Smooth muscle cell (in vitro differentiated cells): ENCODE measurements at regions not wholly inside any gene's neighbourhood (a gene's known extent, or its start where the extent isn't known, plus 50 kb on each side); places are given as distances from the start of the nearest gene placed in this dataset.

ENCODE experiments used
- DNase-seq: peaks from one replicate; lab custom pipeline; 2025; ENCODE audit not compliant: unreplicated experiment; lab: John Stamatoyannopoulos, UW
- H2AFZ ChIP-seq: fragments of 200-600 bp; sonication (generic); 2 replicates; pipeline ENCODE4 v1.6.0; 2016; ENCODE audit warnings: antibody characterized with exemption, low read depth, mild to moderate bottlenecking
- H3F3A ChIP-seq: fragments of 200-600 bp; sonication (generic); 2 replicates; pipeline ENCODE4 v1.6.0; 2017; ENCODE audit warnings: antibody characterized with exemption, low read depth
- H3K27ac ChIP-seq: fragments of 200-600 bp; sonication (generic); 2 replicates; pipeline ENCODE4 v1.5.1; 2016; ENCODE audit warnings: low read depth, mild to moderate bottlenecking
- H3K27me3 ChIP-seq: fragments of 200-600 bp; sonication (generic); 2 replicates; pipeline ENCODE4 v1.6.1; 2016; ENCODE audit warnings: low read depth, mild to moderate bottlenecking
- H3K36me3 ChIP-seq: fragments of 200-600 bp; sonication (generic); 2 replicates; pipeline ENCODE4 v1.5.1; 2016; ENCODE audit warnings: low read depth
- H3K4me1 ChIP-seq: fragments of 200-600 bp; sonication (generic); 2 replicates; pipeline ENCODE4 v1.5.1; 2016; ENCODE audit warnings: low read depth
- H3K4me2 ChIP-seq: fragments of 200-600 bp; sonication (generic); 2 replicates; pipeline ENCODE4 v1.6.0; 2016; ENCODE audit warnings: mild to moderate bottlenecking
- H3K4me3 ChIP-seq: fragments of 200-600 bp; sonication (generic); 2 replicates; pipeline ENCODE4 v1.5.1; 2016; ENCODE audit warnings: mild to moderate bottlenecking
- H3K79me2 ChIP-seq: fragments of 200-600 bp; sonication (generic); 2 replicates; pipeline ENCODE4 v1.6.0; 2016; ENCODE audit warnings: low read depth, mild to moderate bottlenecking
- H3K9ac ChIP-seq: fragments of 200-600 bp; sonication (generic); 2 replicates; pipeline ENCODE4 v1.6.0; 2016; ENCODE audit warnings: low read depth
- H3K9me3 ChIP-seq: fragments of 200-600 bp; sonication (generic); replicated peaks from 2 replicates; pipeline ENCODE4 v1.5.1; 2016; ENCODE audit warnings: low read depth
- H4K20me1 ChIP-seq: fragments of 200-600 bp; sonication (generic); 2 replicates; pipeline ENCODE4 v1.6.0; 2016; ENCODE audit warnings: low read depth
- WGBS: methylation state at CpG from one replicate; pipeline ENCODE4 v1.1.7; 2016; ENCODE audit warnings: low lambda C conversion rate; 5-methylcytosine and 5-hydroxymethylcytosine counted together
- TF ChIP-seq, protein P1 (sequence below): fragments of 200-600 bp; sonication (generic); IDR thresholded peaks from 2 replicates; pipeline ENCODE4 v1.5.1; 2017; ENCODE audit warnings: borderline replicate concordance, mild to moderate bottlenecking, antibody characterized with exemption; ENCODE audit not compliant: insufficient read depth, poor library complexity, severe bottlenecking

- TF ChIP-seq, protein P1, sequence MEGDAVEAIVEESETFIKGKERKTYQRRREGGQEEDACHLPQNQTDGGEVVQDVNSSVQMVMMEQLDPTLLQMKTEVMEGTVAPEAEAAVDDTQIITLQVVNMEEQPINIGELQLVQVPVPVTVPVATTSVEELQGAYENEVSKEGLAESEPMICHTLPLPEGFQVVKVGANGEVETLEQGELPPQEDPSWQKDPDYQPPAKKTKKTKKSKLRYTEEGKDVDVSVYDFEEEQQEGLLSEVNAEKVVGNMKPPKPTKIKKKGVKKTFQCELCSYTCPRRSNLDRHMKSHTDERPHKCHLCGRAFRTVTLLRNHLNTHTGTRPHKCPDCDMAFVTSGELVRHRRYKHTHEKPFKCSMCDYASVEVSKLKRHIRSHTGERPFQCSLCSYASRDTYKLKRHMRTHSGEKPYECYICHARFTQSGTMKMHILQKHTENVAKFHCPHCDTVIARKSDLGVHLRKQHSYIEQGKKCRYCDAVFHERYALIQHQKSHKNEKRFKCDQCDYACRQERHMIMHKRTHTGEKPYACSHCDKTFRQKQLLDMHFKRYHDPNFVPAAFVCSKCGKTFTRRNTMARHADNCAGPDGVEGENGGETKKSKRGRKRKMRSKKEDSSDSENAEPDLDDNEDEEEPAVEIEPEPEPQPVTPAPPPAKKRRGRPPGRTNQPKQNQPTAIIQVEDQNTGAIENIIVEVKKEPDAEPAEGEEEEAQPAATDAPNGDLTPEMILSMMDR, result no peak
- H2AFZ ChIP-seq, result no peak overlapping the region
- H3K9me3 ChIP-seq, result no peaks in the 10 kb centered on the region
- 69% methylated on average over 6 of the region's 6 CpGs for WGBS
- H3K4me3 ChIP-seq, result no peak overlapping the region
- H3F3A ChIP-seq, result no peaks in the 10 kb centered on the region
- H4K20me1 ChIP-seq, result no peaks in the 10 kb centered on the region
- H3K36me3 ChIP-seq, result no peaks in the 10 kb centered on the region
- no peaks in the 10 kb centered on the region for H3K4me1 ChIP-seq
- H3K27me3 ChIP-seq, result no peaks in the 10 kb centered on the region
- no peak overlapping the region for H3K27ac ChIP-seq
- no peak overlapping the region for H3K9ac ChIP-seq
- no peaks in the 10 kb centered on the region for H3K79me2 ChIP-seq
- no peak for DNase-seq
- no peak overlapping the region for H3K4me2 ChIP-seq
Measured at GRCh38 chr1:221274373-221274772, 395.1 kb downstream of the HLX start.

DNA sequence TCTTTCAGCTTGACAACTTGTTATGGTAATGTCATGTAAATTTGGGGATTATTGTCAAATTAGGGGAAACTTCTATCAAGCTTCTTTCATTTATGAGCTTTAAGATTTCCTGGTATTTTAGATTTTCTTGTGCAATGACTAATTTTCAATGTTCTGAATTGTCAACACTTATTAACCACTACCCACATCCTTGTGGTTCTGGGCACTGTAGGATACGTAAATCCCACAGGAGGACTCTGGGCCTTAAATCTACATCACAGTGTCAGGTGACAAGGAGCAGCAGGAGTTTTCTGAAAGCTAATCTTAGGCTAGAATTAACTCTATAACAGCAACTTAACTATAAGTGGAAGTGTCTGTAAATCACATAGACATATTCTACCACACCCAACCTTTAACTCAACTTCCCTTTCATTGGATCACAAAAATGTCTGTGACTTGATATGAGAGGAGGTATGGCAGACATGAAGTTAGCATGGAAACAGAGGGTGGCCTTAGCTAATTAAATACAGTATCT is 397.7 kb downstream of the HLX start:
- TF ChIP-seq, protein P1, result no peak
- Histone ChIP-seq H3K27ac (no peak overlapping the region), H3K79me2 (no peaks in the 10 kb centered on the region), H3K27me3 (no peaks in the 10 kb centered on the region), H4K20me1 (no peaks in the 10 kb centered on the region), H2AFZ (no peak overlapping the region), H3K4me2 (no peak overlapping the region), H3K9ac (no peak overlapping the region), H3K36me3 (no peaks in the 10 kb centered on the region), H3F3A (no peaks in the 10 kb centered on the region), H3K4me1 (no peaks in the 10 kb centered on the region), H3K4me3 (no peak overlapping the region), H3K9me3 (no peaks in the 10 kb centered on the region)
- 23% methylated on average over 1 of the region's 1 CpG for WGBS
- DNase-seq, result no peak

- peaks cover 9% of the 10 kb centered on the region for H3F3A ChIP-seq
- no peak overlapping the region for H3K4me3 ChIP-seq
- no peaks in the 10 kb centered on the region for H3K27me3 ChIP-seq
- no peak overlapping the region for H2AFZ ChIP-seq
- no peaks in the 10 kb centered on the region for H3K79me2 ChIP-seq
- H3K27ac ChIP-seq, result no peak overlapping the region
- no peak overlapping the region for H3K4me2 ChIP-seq
- TF ChIP-seq, protein P1, result no peak
- no peaks in the 10 kb centered on the region for H3K36me3 ChIP-seq
- H3K9ac ChIP-seq, result no peak overlapping the region
- no peaks in the 10 kb centered on the region for H4K20me1 ChIP-seq
- H3K4me1 ChIP-seq, result peaks cover 3% of the 10 kb centered on the region
- no peaks in the 10 kb centered on the region for H3K9me3 ChIP-seq
- no peak for DNase-seq
Measured at GRCh38 chr1:221279146-221279545, 399.9 kb downstream of the HLX start.

DNA sequence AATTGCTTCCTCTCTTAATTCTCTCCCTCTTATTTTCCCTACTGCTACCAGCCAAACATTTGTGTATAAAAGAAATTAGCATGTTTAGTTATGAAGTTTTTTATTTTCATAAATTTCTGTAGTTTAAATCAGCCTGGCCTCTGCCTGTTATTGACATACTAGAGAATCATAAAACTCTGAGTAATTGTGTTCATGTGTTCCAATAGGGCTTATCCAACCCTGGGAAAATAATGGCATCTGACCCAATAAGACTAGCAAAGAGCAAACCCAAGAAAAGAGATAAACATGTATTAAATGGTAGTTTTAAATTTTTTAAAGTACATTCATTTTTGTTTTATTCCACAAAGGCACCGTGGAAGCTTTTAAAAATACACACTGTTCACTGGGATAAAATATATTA is 404.3 kb downstream of the HLX start:
- H3K4me3 ChIP-seq, result no peak overlapping the region
- WGBS, result 83% methylated on average over 1 of the region's 1 CpG
- H3F3A ChIP-seq, result peaks cover 9% of the 10 kb centered on the region
- H3K9me3 ChIP-seq, result no peaks in the 10 kb centered on the region
- peak overlapping the region; percentile 75 for H3K27ac ChIP-seq
- H3K4me2 ChIP-seq, result peak overlapping the region; percentile 60
- H3K9ac ChIP-seq, result no peak overlapping the region
- H3K36me3 ChIP-seq, result no peaks in the 10 kb centered on the region
- H3K27me3 ChIP-seq, result no peaks in the 10 kb centered on the region
- no peak overlapping the region for H2AFZ ChIP-seq
- DNase-seq, result no peak
- peaks cover 18% of the 10 kb centered on the region for H3K4me1 ChIP-seq
- no peaks in the 10 kb centered on the region for H4K20me1 ChIP-seq
- TF ChIP-seq, protein P1, result no peak
- no peaks in the 10 kb centered on the region for H3K79me2 ChIP-seq
